HG02938 (cell line): ENCODE measurements at regions not wholly inside any gene's neighbourhood (a gene's known extent, or its start where the extent isn't known, plus 50 kb on each side); places are given as distances from the start of the nearest gene placed in this dataset.

ENCODE experiments used
- ATAC-seq: cut with Tn5 transposase; IDR thresholded peaks from one replicate; pipeline ENCODE4 v1.9.1; 2021; ENCODE audit warnings: mild to moderate bottlenecking, moderate library complexity; ENCODE audit not compliant: unreplicated experiment

GRCh38 chr4:159498446-159499115, 395.7 kb downstream of the RAPGEF2 start:
- ATAC-seq, result no peak

DNA sequence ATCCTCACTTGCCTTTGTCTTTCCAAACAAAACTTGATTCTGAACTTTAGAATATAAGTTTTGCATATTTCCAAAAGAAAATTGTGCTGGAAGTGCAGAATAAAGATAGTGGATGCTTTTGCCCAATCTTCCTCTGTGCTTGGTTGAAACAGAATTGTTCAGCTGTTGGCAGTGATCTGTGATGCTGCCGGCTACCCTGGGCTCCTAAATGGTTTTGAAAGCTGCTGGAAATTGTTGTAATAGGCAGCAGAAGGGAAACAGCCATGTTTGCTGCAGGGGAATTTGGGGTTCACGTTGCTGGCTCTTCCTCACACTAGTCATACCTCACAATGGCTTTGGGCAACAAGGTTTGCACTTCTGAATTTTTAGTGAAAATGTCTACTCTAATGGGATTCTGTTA, 398.0 kb downstream of the RAPGEF2 start:
- no peak for ATAC-seq

DNA sequence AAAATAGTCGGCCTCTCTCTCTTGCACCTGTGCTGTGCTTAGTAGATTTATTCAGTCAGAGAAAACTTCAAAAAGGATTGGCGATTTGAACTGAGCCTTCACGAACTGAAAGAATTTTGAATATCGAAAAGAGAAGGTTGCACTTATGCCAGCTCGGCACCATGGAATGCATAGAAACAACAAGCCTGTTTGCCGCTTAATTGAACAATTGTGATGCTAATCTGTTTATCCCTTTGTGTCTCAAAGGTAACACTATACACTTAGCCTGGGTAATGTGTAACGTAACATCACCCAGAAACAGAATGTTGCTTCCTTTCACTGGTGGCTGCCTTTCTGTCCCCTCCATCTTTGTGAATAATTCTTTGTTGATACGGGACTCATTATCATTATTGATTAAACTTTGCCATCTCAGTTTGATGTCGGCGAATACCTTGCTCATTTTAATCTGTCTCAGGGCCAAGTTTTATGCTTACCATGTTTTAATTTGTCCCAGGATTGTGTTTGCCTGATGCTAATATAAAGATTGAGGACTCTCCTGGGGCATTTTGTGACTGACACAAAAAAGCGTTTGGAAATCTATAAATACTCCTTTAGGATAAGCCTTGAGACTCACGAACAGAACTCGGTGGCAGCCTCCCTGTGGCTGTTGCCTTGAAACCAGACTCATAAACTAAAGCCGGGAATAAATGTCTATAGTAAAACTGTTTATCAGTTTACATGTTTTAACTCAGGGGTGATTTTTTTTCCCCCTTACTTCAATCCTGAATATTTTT, 400.5 kb downstream of the RAPGEF2 start:
- no peak for ATAC-seq

DNA sequence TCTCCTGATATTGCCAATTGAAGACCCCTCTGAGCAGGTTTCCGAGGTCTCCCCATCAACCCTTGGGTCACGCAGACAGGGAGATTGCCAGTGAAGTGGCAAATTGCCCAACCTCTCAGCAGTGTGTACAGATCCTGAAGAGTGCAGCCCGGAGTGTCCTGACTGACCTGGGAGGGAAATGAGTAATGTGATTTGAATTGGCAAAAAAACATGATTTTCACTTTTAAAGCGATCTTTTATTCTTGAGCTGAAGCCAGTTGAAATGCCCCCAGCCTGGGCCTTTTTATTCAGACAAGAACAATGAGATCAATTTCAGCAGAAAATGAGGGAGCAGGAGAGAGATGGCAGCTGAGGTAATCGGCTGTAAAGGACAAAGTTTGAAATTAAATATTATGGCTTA, 401.8 kb downstream of the RAPGEF2 start:
- ATAC-seq, result no peak

- ATAC-seq, result no peak
Observed at GRCh38 chr4:159505266-159505975, 402.5 kb downstream of the RAPGEF2 start.

GRCh38 chr4:159506801-159507517, 404.1 kb downstream of the RAPGEF2 start:
- no peak for ATAC-seq

- no peak for ATAC-seq
Observed at GRCh38 chr4:159508917-159509500, 406.1 kb downstream of the RAPGEF2 start.

GRCh38 chr4:159512348-159512747, 409.5 kb downstream of the RAPGEF2 start:
- no peak for ATAC-seq

DNA sequence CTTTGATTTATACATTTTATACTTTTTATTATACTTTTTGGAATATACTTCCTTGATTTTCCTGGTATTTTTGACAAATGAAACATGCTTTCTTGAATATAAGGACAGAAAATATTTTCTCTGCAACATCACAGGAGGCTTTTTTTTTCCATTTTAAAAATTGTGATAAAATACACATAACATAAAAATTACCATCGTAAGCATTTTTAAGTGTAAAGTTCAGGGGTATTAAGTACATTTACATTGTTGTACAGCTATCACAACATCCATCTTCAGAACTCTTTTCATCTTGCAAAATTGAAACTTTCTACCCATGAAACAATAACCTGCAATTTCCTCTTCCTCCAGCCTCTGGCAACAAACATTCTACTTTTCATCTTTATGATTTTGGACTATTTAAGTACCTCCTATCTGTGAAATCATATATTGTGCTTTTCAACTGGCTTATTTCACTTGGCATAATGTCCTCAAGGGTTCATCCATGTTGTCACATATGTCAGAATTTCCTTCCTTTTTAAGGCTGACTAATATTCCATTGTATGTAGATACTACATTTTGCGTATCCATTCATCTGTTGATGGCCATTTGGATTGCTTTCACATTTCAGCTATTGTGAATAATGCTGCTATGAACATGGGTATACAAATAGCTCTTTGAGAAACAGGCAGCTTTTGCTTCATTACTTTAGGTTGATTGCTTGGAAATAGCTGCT, 412.6 kb downstream of the RAPGEF2 start:
- ATAC-seq, result no peak

- ATAC-seq, result no peak
Observed at GRCh38 chr4:159516556-159517140, 413.8 kb downstream of the RAPGEF2 start.

DNA sequence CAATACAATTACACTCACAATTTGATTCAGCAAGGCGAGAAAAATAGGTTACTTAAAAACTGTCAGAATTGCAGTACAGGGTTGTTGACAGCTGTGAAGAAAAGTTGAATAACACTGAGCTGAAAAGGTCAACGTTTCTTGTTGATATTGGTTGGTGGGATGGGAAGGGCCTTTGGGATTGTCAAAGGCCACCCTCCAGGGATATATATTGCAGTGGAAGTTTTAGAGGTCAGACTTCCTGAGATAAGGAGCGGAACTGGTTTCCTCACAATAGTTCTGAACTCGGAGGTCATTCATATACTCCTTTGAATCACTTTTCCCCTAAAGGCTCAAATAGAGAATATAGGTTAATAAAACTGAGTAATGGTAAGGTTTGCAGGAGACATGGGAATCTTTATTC, 417.2 kb downstream of the RAPGEF2 start:
- no peak for ATAC-seq

GRCh38 chr4:159526172-159526571, 423.3 kb downstream of the RAPGEF2 start:
- no peak for ATAC-seq

GRCh38 chr4:159534655-159535054, 431.8 kb downstream of the RAPGEF2 start:
- ATAC-seq, result no peak

- no peak for ATAC-seq
Observed at GRCh38 chr4:159538556-159538955, 435.7 kb downstream of the RAPGEF2 start.

DNA sequence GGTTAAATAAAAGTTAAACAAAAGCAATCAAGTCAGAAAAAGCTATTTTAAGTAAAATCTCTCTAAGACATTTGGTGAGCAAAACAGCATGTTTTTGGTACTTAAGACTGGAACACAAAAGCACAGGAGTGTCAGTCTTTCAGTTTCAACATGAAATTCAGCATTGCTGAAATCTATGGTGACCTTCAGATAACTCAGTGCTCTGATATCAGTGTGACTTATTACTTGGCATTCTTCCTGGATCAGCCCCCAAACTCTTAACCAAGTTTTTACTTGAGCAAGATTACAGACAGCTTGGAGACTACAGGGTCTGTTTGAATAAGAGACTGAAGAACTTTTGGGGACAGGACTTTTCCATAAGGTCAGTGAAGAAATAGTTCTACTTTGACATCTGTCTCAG, 437.2 kb downstream of the RAPGEF2 start:
- ATAC-seq, result no peak

- no peak for ATAC-seq
Observed at GRCh38 chr4:159540501-159540900, 437.6 kb downstream of the RAPGEF2 start.

GRCh38 chr4:159541143-159541542, 438.3 kb downstream of the RAPGEF2 start:
- no peak for ATAC-seq

- no peak for ATAC-seq
Observed at GRCh38 chr4:159542296-159542695, 439.4 kb downstream of the RAPGEF2 start.

- ATAC-seq, result no peak
Observed at GRCh38 chr4:159543831-159544230, 441.0 kb downstream of the RAPGEF2 start.

DNA sequence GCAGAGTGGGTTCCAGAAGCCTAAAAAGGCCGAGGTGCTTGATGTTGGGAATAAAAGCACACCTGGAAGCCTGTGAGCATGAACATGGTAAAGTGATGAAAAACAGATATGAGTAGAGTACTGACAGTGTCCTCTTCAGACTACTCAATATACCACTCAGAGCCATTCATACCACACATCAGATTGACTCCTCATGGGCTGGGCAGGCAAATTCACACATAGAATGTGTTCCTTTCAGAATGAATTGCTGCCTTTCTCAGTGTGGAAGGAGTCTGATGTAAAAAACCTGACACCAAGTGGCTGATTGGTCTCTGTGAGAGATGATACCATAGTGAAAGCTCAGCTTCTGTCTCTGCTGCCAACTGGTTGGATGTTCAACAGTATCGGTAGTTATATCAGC, 442.7 kb downstream of the RAPGEF2 start:
- no peak for ATAC-seq
